ENCODE measurements at regions not wholly inside any gene's neighbourhood (a gene's known extent, or its start where the extent isn't known, plus 50 kb on each side); places are given as distances from the start of the nearest gene placed in this dataset.

GRCh38 chr6:139941826-139942225 lies 567.4 kb upstream of the CITED2 start:
- no peaks in the 10 kb centered on the region for H3K9me3 Mint-ChIP-seq
- H3K4me3 Mint-ChIP-seq: no peak overlapping the region
- no peak overlapping the region for H3K27ac Mint-ChIP-seq
- no peaks in the 10 kb centered on the region for H3K4me1 Mint-ChIP-seq
- DNase-seq (ENCODE audit: low spot score in 2 of 2) (no peak), ATAC-seq (no peak)
- H3K36me3 Mint-ChIP-seq: no peaks in the 10 kb centered on the region

DNA sequence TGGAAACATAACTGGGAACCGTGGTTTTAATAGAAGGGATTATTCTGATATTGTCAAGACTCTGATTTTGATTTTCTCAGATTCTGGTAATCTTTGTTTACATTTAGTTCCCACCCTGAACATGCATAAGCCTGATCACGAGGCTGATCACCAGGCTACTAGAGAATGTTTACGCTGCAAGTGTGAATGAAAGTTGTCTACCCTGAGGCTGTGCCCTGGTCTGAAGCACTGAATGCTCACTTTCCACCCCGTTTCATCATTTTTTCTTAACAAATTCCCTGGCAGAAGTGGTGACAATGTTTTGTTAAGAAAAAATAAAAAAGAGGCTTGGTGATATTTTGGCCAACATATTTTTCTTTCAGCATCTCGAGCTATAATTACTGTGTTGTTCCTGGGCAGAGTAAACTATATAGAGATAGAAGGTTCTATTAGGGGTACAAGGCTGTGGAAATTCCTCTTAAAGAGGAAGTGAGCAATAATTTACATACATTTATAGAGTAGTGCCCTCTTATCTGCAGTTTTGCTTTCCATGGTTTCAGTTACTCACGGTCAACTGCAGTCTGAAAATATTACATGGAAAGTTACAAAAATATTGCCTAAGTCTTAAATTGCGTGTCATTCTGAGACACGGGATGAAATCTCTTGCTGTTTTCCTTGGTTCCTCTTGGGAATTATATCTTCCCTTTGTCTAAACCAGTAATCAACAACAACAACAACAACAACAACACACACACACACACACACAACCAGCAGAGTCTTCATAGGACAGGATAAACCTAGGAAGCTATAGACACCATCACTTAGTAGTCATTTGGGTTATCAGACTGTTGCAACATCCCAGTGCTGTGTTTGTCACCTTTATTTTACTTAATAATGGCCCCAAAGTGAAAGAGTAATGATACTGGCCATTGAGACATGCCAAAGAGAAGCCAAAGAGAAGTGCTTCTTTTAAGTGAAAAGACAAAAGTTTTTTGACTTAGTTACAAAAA lies 566.6 kb upstream of the CITED2 start:
- DNase-seq (ENCODE audit: low spot score in 2 of 2) (no peak), ATAC-seq (no peak)
- no peak overlapping the region for H3K4me3 Mint-ChIP-seq
- H3K4me1 Mint-ChIP-seq: no peaks in the 10 kb centered on the region
- no peaks in the 10 kb centered on the region for H3K36me3 Mint-ChIP-seq
- no peak overlapping the region for H3K27ac Mint-ChIP-seq
- no peaks in the 10 kb centered on the region for H3K9me3 Mint-ChIP-seq

- Mint-ChIP-seq H3K4me1 (no peaks in the 10 kb centered on the region), H3K4me3 (no peak overlapping the region)
- ATAC-seq: no peak
Observed at GRCh38 chr6:139939189-139939979, 564.9 kb upstream of the CITED2 start.

DNA sequence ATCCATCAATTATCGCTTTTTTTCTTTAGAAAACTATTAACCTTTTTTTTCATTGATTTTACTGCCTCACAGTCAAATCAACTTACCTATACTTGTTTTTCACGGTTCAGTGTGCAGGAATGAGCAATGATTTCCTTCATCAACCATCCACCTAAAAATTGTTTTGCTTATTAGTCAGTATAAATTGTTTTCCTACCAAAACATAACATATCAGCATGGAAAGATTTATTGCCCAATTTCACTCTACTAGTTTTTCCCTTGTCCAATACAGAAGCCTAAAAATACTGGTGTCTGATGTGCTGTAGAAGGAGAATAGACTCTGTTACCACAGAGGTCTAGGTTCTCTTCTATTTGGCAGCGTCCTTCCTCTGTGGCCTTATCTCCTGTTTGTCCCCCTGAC lies 558.2 kb upstream of the CITED2 start:
- DNase-seq (ENCODE audit: low spot score in 2 of 2): no peak
- no peaks in the 10 kb centered on the region for H3K36me3 Mint-ChIP-seq
- ATAC-seq: no peak
- no peak overlapping the region for H3K4me3 Mint-ChIP-seq
- no peaks in the 10 kb centered on the region for H3K9me3 Mint-ChIP-seq
- H3K27ac Mint-ChIP-seq: no peak overlapping the region
- H3K4me1 Mint-ChIP-seq: no peaks in the 10 kb centered on the region

More at GRCh38 chr6:139939189-139939979, 564.9 kb upstream of the CITED2 start:
- H3K27ac Mint-ChIP-seq: no peak overlapping the region
- H3K9me3 Mint-ChIP-seq: no peaks in the 10 kb centered on the region
- no peaks in the 10 kb centered on the region for H3K36me3 Mint-ChIP-seq
- DNase-seq (ENCODE audit: low spot score in 2 of 2): no peak

GRCh38 chr6:139931747-139932146 lies 557.3 kb upstream of the CITED2 start:
- H3K4me1 Mint-ChIP-seq: no peaks in the 10 kb centered on the region
- ATAC-seq (no peak), DNase-seq (ENCODE audit: low spot score in 2 of 2) (no peak)
- no peak overlapping the region for H3K4me3 Mint-ChIP-seq
- no peaks in the 10 kb centered on the region for H3K36me3 Mint-ChIP-seq
- H3K9me3 Mint-ChIP-seq: no peaks in the 10 kb centered on the region
- no peak overlapping the region for H3K27ac Mint-ChIP-seq

GRCh38 chr6:139927742-139928305 lies 553.4 kb upstream of the CITED2 start:
- H3K4me3 Mint-ChIP-seq: no peak overlapping the region
- no peak overlapping the region for H3K27ac Mint-ChIP-seq
- no peaks in the 10 kb centered on the region for H3K9me3 Mint-ChIP-seq
- no peak for DNase-seq (ENCODE audit: low spot score in 2 of 2)
- no peaks in the 10 kb centered on the region for H3K4me1 Mint-ChIP-seq
- H3K36me3 Mint-ChIP-seq: no peaks in the 10 kb centered on the region
- ATAC-seq: no peak

DNA sequence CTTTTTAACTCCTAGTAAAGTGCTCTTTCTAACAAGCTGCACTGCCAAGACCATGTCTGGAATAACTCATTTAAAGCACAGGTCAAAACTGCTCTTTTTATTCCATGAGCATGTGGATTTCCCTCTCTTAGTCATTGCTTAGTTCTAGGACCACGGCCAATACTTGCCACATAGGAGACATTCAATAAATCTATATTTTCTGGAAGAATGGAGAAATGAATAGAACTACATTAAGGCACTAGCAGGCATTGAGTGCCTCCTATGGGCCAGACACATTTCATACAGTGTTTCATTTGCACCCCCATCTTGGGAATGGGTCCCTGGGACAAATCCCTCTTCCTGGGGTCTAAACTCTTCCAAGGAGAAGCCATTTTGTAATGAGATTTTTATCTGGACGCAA lies 552.8 kb upstream of the CITED2 start:
- Mint-ChIP-seq H3K4me3 (no peak overlapping the region), H3K4me1 (no peaks in the 10 kb centered on the region), H3K9me3 (no peaks in the 10 kb centered on the region), H3K36me3 (no peaks in the 10 kb centered on the region), H3K27ac (no peak overlapping the region)
- DNase-seq (ENCODE audit: low spot score in 2 of 2) (no peak), ATAC-seq (no peak)

GRCh38 chr6:139926711-139927110 lies 552.3 kb upstream of the CITED2 start:
- DNase-seq (ENCODE audit: low spot score in 2 of 2) (no peak), ATAC-seq (peak; percentile 61)
- H3K36me3 Mint-ChIP-seq: no peaks in the 10 kb centered on the region
- no peak overlapping the region for H3K4me3 Mint-ChIP-seq
- H3K9me3 Mint-ChIP-seq: no peaks in the 10 kb centered on the region
- H3K4me1 Mint-ChIP-seq: no peaks in the 10 kb centered on the region
- H3K27ac Mint-ChIP-seq: no peak overlapping the region

GRCh38 chr6:139925894-139926641 lies 551.6 kb upstream of the CITED2 start:
- Mint-ChIP-seq H3K9me3 (no peaks in the 10 kb centered on the region), H3K4me3 (no peak overlapping the region), H3K27ac (no peak overlapping the region), H3K4me1 (no peaks in the 10 kb centered on the region), H3K36me3 (no peaks in the 10 kb centered on the region)
- no peak for ATAC-seq
- DNase-seq (ENCODE audit: low spot score in 2 of 2): no peak

GRCh38 chr6:139923964-139924475 lies 549.6 kb upstream of the CITED2 start:
- no peak for ATAC-seq
- Mint-ChIP-seq H3K4me1 (peaks cover 10% of the 10 kb centered on the region), H3K9me3 (no peaks in the 10 kb centered on the region), H3K4me3 (no peak overlapping the region), H3K27ac (no peak overlapping the region), H3K36me3 (no peaks in the 10 kb centered on the region)
- no peak for DNase-seq (ENCODE audit: low spot score in 2 of 2)

GRCh38 chr6:139922236-139922635 lies 547.8 kb upstream of the CITED2 start:
- Mint-ChIP-seq H3K4me1 (peaks cover 10% of the 10 kb centered on the region), H3K36me3 (no peaks in the 10 kb centered on the region), H3K27ac (no peak overlapping the region), H3K4me3 (no peak overlapping the region), H3K9me3 (no peaks in the 10 kb centered on the region)
- ATAC-seq: no peak
- DNase-seq (ENCODE audit: low spot score in 2 of 2): no peak

DNA sequence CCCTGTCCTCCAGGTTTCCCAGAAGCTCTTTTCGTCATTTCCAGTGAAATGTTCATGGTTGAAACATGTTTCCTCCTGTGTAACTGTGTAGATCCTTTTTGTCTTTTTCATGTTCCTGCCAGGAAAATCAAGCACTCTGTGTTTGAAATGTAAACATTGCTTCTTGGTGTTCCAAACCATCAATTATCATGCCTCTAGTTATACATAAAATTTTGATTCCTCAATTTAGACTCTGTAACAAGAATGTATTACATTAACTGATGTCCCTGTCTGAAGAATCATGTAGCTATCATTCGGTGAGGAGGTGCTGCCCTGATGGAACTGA lies 546.3 kb upstream of the CITED2 start:
- H3K4me3 Mint-ChIP-seq: no peak overlapping the region
- no peak overlapping the region for H3K27ac Mint-ChIP-seq
- H3K36me3 Mint-ChIP-seq: no peaks in the 10 kb centered on the region
- DNase-seq (ENCODE audit: low spot score in 2 of 2) (no peak), ATAC-seq (no peak)
- peaks cover 10% of the 10 kb centered on the region for H3K4me1 Mint-ChIP-seq
- no peaks in the 10 kb centered on the region for H3K9me3 Mint-ChIP-seq

DNA sequence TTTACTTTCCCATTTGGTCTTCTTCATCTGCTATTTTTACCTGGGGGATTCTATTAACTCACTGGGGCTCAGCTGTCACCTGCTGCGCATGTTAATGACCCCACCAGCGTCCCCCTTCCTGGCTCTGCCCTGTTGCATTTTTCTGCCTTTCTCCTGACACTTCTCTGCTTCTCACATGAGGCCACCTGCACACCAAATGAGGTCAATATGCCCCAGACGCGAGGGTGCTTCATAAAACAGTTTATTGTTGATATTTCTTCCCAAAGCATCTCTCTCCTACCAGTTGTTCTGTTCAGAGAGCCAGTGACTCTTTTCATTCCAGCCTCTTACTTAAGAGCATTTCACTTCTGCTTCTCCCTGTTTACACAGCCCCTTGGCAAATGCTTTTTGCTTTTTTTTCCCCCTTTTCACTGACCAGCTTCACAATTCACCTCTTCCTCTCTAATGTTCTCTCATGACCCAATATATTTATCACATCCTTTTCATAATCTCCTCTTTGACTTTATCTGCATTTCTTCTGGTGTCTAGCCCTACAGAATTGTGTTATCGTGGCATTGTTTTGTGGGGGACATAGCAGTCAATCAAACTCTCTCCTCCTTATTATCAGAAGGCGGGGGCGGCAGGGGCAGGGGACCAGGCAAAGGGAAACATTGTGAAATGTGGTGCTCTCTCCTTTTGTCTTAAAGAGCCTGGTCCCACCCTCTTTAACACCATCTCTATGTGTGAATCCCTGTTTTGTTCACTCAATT lies 545.8 kb upstream of the CITED2 start:
- H3K9me3 Mint-ChIP-seq: no peaks in the 10 kb centered on the region
- H3K4me1 Mint-ChIP-seq: peaks cover 10% of the 10 kb centered on the region
- no peak for ATAC-seq
- no peak for DNase-seq (ENCODE audit: low spot score in 2 of 2)
- H3K4me3 Mint-ChIP-seq: no peak overlapping the region
- no peaks in the 10 kb centered on the region for H3K36me3 Mint-ChIP-seq
- no peak overlapping the region for H3K27ac Mint-ChIP-seq
